HG02840 (cell line): ENCODE measurements at regions not wholly inside any gene's neighbourhood (a gene's known extent, or its start where the extent isn't known, plus 50 kb on each side); places are given as distances from the start of the nearest gene placed in this dataset.

Source experiments
- ATAC-seq: cut with Tn5 transposase; IDR thresholded peaks from one replicate; pipeline ENCODE4 v1.9.1; 2021; ENCODE audit warnings: mild to moderate bottlenecking, moderate library complexity, moderate number of reproducible peaks; ENCODE audit not compliant: unreplicated experiment, low FRiP score

DNA sequence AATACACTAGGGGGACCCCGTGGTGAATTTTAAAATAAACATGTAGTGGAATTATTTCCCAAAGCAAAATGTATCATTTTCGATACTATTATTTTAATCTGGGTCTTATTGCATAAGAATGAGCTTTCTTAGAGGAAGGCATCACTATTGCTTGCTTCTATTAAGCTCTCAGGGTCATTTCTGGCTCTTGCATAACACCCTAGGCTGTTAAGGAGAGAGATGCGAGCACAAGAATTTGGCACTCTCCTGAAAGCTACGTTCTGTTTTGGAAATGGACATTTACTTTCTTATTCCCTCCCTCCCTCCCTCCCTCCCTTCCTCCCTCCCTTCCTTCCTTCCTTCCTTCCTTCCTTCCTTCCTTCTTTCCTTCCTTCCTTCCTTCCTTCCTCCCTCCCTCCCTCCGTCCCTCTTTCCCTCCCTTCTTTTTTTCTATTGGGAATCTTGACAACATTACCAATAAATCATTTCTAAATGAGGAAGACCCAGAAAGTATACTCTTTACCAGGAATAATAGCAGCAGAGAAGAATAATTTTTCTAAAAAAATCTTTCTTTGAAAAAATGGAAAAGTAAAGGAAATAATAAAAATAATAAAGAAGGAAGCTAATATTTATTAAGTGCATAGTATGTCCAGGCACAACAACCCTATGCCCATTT, 83.6 kb upstream of the BDNF start:
- ATAC-seq = no peak

GRCh38 chr11:27777033-27777432, 76.8 kb upstream of the BDNF start:
- ATAC-seq = no peak

DNA sequence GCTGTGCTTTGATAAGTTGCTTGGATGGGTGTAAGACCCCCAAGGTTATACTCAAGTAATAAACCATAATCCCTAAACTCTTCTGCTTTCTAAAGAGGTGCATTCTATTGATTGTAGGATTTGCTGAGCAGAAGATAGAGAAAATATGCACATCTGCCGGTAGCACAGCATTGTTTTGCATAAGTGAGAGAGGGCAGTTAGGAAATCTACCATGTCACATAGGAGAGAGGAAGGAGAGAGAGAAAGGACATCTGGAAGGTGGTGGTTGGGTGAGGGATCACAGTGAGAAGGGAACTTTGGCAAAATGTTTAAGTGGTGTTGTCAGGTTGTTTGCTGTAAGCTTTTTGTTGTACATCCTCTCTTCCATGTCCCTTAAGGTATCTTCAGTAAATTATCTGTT, 73.6 kb upstream of the BDNF start:
- ATAC-seq = no peak

GRCh38 chr11:27771516-27771915, 71.3 kb upstream of the BDNF start:
- ATAC-seq = no peak

GRCh38 chr11:27770576-27770975, 70.3 kb upstream of the BDNF start:
- ATAC-seq = no peak

DNA sequence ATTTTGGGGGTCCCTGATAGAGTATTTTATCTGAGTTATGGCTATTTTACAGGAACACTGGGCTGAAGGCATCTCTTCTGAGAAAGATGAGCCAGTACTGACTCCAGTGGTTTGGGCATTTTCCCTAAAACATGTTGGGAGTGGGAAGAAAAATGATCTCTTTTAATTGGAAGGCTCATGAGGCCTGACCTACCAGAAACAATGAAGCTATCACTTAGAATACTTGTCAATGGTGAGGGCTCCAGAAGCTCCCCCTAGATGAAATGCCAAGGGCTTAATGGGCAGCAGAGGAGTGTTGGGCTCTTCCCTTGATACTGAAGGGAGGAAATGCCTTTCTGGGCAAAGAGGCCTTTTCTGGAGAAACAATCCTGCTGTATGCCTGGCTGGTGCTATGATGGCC, 63.5 kb upstream of the BDNF start:
- ATAC-seq = no peak

DNA sequence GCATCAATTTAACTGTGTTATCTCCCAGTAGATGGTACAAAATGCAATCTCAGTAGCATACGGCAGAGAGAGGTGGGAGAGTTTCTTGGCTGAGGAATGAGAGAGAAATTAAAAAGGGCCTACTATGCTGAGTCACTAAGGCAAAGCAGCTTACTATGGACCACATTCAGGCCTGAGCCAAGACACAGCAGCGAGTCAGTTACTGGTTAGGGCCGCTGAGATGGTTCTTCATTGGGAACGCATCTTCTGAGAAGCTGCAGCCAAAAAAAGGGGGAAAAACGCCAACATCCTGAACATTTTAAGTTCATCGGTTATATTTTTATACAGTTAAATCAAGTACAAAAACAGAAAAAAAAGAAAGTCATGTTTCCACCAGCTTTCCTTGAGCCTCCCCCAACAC, 61.1 kb upstream of the BDNF start:
- no peak for ATAC-seq

- ATAC-seq = no peak
These were observed 57.7 kb upstream of the BDNF start for GRCh38 chr11:27757953-27758352.

DNA sequence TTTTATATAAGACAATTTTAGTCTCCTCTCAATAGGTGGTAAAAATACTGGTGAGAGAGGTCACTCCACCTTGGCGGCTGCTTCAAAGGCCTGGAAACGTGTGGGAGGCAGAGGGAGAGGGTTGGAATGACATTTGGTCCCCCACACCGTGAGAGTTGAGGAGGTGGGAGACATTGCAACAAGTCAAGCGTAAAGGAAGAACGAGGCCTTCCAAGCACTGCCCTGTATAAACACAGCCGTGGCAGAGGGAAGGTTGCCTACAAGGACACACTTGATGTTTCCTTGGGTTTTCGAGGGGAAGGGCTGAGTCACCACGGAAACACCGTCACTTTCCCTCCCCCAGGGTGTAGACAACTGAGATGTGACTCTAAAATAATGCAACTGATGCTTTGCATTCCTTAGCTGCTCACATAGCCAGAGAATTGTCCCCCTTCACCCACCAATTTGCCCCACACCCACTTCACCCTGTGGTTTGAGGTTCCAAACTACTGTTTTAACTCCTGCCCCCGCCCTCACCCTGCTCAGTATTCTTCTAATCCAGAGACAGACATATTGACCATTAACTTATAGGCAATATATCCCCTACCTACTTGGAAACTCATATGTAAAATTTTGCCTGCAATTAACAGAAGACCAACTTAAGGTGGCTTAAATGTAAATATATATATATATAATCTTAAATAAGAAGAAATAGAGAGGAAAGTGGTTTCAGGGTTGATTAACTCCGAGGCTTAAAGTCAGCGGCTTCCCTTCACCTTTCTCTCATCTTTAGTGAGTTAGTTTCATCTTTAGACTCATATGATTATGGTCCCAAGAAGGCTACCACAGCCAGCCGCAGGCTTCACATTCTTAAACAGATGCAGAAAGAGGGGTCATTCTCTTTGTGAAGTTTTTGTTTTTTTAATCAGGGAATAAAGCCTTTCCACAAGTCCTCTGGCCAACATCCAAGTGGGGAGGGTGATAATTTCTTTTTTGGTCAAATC, 54.1 kb upstream of the BDNF start:
- ATAC-seq = no peak
